ENCODE measurements at regions not wholly inside any gene's neighbourhood (a gene's known extent, or its start where the extent isn't known, plus 50 kb on each side); places are given as distances from the start of the nearest gene placed in this dataset.

DNA sequence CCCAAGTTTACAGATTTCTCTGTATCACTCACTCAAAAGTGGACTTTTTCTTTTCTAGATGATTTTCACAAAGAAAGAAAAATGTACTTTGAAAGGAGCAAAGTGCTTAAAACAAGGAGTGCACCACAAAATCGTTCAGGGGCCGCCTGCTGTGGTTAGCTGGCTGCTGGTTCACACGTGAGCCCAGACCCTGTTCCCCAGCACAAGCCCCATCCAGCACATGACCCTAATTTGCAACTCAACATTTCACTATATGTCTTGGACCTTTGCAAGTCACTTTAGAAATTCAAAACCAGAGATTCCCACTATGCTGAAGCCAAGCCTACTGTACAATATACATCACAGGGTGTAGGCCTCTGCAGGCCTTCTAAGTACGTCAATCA lies 95.5 kb upstream of the NHSL1 start:
- no peak for TF ChIP-seq EZH2 (IDR thresholded peaks at IDR 0.05; ENCODE audit: borderline replicate concordance, low read length)
- TF ChIP-seq, protein P1, sequence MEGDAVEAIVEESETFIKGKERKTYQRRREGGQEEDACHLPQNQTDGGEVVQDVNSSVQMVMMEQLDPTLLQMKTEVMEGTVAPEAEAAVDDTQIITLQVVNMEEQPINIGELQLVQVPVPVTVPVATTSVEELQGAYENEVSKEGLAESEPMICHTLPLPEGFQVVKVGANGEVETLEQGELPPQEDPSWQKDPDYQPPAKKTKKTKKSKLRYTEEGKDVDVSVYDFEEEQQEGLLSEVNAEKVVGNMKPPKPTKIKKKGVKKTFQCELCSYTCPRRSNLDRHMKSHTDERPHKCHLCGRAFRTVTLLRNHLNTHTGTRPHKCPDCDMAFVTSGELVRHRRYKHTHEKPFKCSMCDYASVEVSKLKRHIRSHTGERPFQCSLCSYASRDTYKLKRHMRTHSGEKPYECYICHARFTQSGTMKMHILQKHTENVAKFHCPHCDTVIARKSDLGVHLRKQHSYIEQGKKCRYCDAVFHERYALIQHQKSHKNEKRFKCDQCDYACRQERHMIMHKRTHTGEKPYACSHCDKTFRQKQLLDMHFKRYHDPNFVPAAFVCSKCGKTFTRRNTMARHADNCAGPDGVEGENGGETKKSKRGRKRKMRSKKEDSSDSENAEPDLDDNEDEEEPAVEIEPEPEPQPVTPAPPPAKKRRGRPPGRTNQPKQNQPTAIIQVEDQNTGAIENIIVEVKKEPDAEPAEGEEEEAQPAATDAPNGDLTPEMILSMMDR (conservative IDR thresholded peaks at IDR 0.05 in 1 of 2, IDR thresholded peaks at IDR 0.05 in 1 of 2; ENCODE audit: extremely low read depth in 1 of 2, insufficient read depth in 1 of 2, low read depth in 1 of 2, low read length in 2 of 2) = no peak

All from mammary epithelial cell (primary cell).